Activated B cell treated with CpG ODN at 0.5 μM for 24 hours (primary cell): ENCODE measurements at regions not wholly inside any gene's neighbourhood (a gene's known extent, or its start where the extent isn't known, plus 50 kb on each side); places are given as distances from the start of the nearest gene placed in this dataset.
"Not testable (repeated sequence)": the region's sequence is repeated elsewhere in the genome, so short reads cannot be mapped to it uniquely, and the experiment has no call there.

ENCODE experiments used
- ATAC-seq: fragments of 200-7000 bp; cut with Tn5 transposase; one replicate; pipeline ENCODE4 v1.10.0; 2021; ENCODE audit warnings: low read depth, mild to moderate bottlenecking, moderate library complexity
- CTCF ChIA-PET: fragments of 350-600 bp; sonication (Branson Sonifier 250); formaldehyde crosslinking; loops from one replicate; lab custom pipeline; 2021; ENCODE audit warnings: antibody characterized with exemption; lab: Charles Lee
- POLR2A ChIA-PET: fragments of 350-600 bp; sonication (Branson Sonifier 250); formaldehyde crosslinking; loops from one replicate; lab custom pipeline; 2021; ENCODE audit warnings: antibody characterized with exemption; lab: Charles Lee
- DNase-seq: peaks from one replicate; pipeline ENCODE4 v3.0.0; 2022
- H3K27ac Mint-ChIP-seq: one replicate; pipeline ENCODE4 v1.8.0; 2020; ENCODE audit warnings: mixed read lengths
- H3K27me3 Mint-ChIP-seq: one replicate; pipeline ENCODE4 v1.8.0; 2021; ENCODE audit warnings: mixed read lengths
- H3K36me3 Mint-ChIP-seq: one replicate; pipeline ENCODE4 v1.8.0; 2021; ENCODE audit warnings: low read depth, mixed read lengths
- H3K4me1 Mint-ChIP-seq: one replicate; pipeline ENCODE4 v1.8.0; 2021; ENCODE audit warnings: mixed read lengths
- H3K4me3 Mint-ChIP-seq: one replicate; pipeline ENCODE4 v1.8.0; 2020; ENCODE audit warnings: mild to moderate bottlenecking, mixed read lengths
- H3K9me3 Mint-ChIP-seq: one replicate; pipeline ENCODE4 v1.8.0; 2020; ENCODE audit warnings: mixed read lengths
- CTCF ChIP-seq: fragments of 200-600 bp; IDR thresholded peaks from one replicate; pipeline ENCODE4 v1.8.0; 2022; ENCODE audit warnings: antibody characterized with exemption, mild to moderate bottlenecking
- intact Hi-C: fragments of 100-400 bp; cut with micrococcal nuclease; formaldehyde crosslinking; loops from one replicate; pipeline ENCODE4 v1.15.1; 2024

DNA sequence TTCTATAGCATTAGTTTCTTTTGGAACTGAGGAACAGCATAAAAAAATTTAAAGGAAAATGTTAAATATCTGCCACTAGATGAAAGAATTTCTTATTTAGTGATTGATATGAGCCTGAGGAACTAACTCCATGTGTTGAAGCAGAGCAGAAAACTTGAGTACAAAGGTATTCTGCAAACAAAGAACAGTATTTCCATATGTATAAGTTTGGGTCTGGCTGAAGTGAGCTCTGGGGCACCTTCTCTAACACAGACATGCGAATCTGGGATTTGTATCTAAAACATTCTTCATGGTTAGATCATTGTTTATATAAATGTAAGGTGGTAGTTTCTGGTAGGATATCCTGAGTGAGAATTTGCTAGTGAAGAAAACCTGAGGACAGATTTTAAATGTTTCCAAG, 123.2 kb downstream of the TYW3 start:
- intact Hi-C loops, result no loop called here
- no peaks in the 10 kb centered on the region for H3K27me3 Mint-ChIP-seq
- ATAC-seq (no peak), DNase-seq (no peak)
- CTCF ChIA-PET, result no interaction called here
- no peak overlapping the region for H3K27ac Mint-ChIP-seq
- no peaks in the 10 kb centered on the region for H3K36me3 Mint-ChIP-seq
- TF ChIP-seq CTCF, result no peak
- peaks cover 5% of the 10 kb centered on the region for H3K4me1 Mint-ChIP-seq
- H3K9me3 Mint-ChIP-seq, result peaks cover 2% of the 10 kb centered on the region
- no peak overlapping the region for H3K4me3 Mint-ChIP-seq
- POLR2A ChIA-PET, result no interaction called here

- CTCF ChIA-PET, result no interaction called here
- Mint-ChIP-seq H3K4me1 (peaks cover 5% of the 10 kb centered on the region), H3K27me3 (no peaks in the 10 kb centered on the region), H3K9me3 (peaks cover 3% of the 10 kb centered on the region), H3K27ac (no peak overlapping the region), H3K36me3 (no peaks in the 10 kb centered on the region), H3K4me3 (no peak overlapping the region)
- DNase-seq (no peak), ATAC-seq (no peak)
- POLR2A ChIA-PET, result no interaction called here
- TF ChIP-seq CTCF, result no peak
- intact Hi-C loops, result no loop called here
Observed at GRCh38 chr1:74857676-74858075, 124.7 kb downstream of the TYW3 start.

DNA sequence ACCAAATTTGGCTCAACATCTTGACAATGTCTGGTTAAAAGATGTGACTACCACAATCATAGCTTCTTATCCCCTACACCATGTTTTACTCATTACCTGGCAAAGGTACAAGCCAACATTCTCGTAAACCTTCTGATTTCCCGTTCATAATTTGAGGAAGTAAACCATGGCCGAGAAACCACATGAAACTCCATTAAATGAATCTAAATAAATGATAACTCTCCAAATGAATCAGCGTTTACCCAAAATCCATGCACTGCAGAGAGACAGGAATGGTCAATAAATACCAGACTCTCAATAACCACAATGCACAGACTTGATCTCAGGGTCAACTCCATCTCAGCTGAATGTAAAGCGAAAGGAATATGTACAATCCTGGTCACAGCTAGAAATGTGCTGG, 125.2 kb downstream of the TYW3 start:
- H3K9me3 Mint-ChIP-seq, result peaks cover 3% of the 10 kb centered on the region
- H3K27me3 Mint-ChIP-seq, result no peaks in the 10 kb centered on the region
- DNase-seq (no peak), ATAC-seq (no peak)
- intact Hi-C loops, result no loop called here
- ChIA-PET CTCF (no interaction called here), POLR2A (no interaction called here)
- TF ChIP-seq CTCF, result no peak
- H3K4me1 Mint-ChIP-seq, result peaks cover 5% of the 10 kb centered on the region
- H3K4me3 Mint-ChIP-seq, result no peak overlapping the region
- H3K36me3 Mint-ChIP-seq, result no peaks in the 10 kb centered on the region
- no peak overlapping the region for H3K27ac Mint-ChIP-seq

GRCh38 chr1:74861867-74862266, 128.9 kb downstream of the TYW3 start:
- ChIA-PET POLR2A (no interaction called here), CTCF (no interaction called here)
- Mint-ChIP-seq H3K9me3 (peaks cover 16% of the 10 kb centered on the region), H3K27ac (no peak overlapping the region), H3K27me3 (no peaks in the 10 kb centered on the region), H3K4me3 (no peak overlapping the region), H3K4me1 (peaks cover 5% of the 10 kb centered on the region), H3K36me3 (no peaks in the 10 kb centered on the region)
- no peak for ATAC-seq
- intact Hi-C loops, result no loop called here
- no peak for TF ChIP-seq CTCF
- no peak for DNase-seq

DNA sequence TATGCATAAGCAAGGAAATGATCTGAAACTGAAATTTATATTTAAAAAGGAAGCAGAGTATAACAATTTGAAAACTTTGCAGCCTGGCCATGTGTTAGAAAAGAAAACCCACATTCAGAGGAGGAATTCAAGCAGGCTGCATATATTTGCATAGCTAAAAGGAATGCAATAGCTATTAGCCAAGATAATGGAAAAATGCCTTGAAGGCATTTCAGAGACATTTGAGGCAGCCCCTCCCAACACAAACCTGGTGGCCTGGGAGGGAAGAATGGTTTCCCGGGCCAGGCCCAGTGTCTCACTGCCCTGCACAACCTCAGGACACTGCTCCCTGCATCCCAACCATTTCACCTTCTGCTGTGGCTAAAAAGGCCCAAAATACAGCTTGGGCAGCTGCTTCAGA, 136.8 kb downstream of the TYW3 start:
- ATAC-seq (no peak), DNase-seq (no peak)
- Mint-ChIP-seq H3K27ac (no peak overlapping the region), H3K4me3 (no peak overlapping the region), H3K9me3 (peaks cover 30% of the 10 kb centered on the region), H3K27me3 (no peaks in the 10 kb centered on the region), H3K4me1 (no peaks in the 10 kb centered on the region), H3K36me3 (no peaks in the 10 kb centered on the region)
- POLR2A ChIA-PET, result no interaction called here
- CTCF ChIA-PET, result no interaction called here
- intact Hi-C loops, result no loop called here
- TF ChIP-seq CTCF, result no peak

DNA sequence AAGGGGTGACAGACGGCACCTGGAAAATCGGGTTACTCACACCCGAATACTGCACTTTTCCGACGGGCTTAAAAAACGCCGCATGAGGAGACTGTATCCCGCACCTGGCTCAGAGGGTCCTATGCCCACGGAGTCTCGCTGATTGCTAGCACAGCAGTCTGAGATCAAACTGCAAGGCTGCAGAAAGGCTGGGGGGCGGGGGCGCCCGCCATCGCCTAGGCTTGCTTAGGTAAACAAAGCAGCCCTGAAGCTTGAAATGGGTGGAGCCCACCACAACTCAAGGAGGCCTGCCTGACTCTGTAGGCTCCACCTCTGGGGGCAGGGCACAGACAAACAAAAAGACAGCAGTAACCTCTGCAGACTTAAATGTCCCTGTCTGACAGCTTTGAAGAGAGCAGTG, 144.4 kb downstream of the TYW3 start:
- ATAC-seq, H3K27me3 Mint-ChIP-seq, H3K4me1 Mint-ChIP-seq, DNase-seq, H3K9me3 Mint-ChIP-seq, POLR2A ChIA-PET, H3K4me3 Mint-ChIP-seq, intact Hi-C loops, H3K36me3 Mint-ChIP-seq, H3K27ac Mint-ChIP-seq, CTCF ChIA-PET: not testable (repeated sequence)
